ENCODE measurements at regions not wholly inside any gene's neighbourhood (a gene's known extent, or its start where the extent isn't known, plus 50 kb on each side); places are given as distances from the start of the nearest gene placed in this dataset.

GRCh38 chr12:126903027-126903876 lies 1363.7 kb upstream of the TMEM132C start:
- H3K9me3 ChIP-seq, result no peaks in the 10 kb centered on the region
- no peak overlapping the region for H3K4me2 ChIP-seq
- H3K27me3 ChIP-seq, result no peaks in the 10 kb centered on the region
- H4K20me1 ChIP-seq, result no peaks in the 10 kb centered on the region
- H3K36me3 ChIP-seq, result no peaks in the 10 kb centered on the region
- H3K27ac ChIP-seq, result no peak overlapping the region
- TF ChIP-seq Cebpa-rat (IDR thresholded peaks at IDR 0.05), result no peak
- no peak overlapping the region for H3K9ac ChIP-seq
- H3K4me1 ChIP-seq, result peaks cover 10% of the 10 kb centered on the region
- H3K4me3 ChIP-seq, result no peak overlapping the region

- TF ChIP-seq Cebpa-rat (IDR thresholded peaks at IDR 0.05), result no peak
- Histone ChIP-seq H3K27me3 (no peaks in the 10 kb centered on the region), H3K4me2 (no peak overlapping the region), H4K20me1 (no peaks in the 10 kb centered on the region), H3K9ac (no peak overlapping the region), H3K27ac (no peak overlapping the region), H3K4me3 (no peak overlapping the region), H3K4me1 (peaks cover 10% of the 10 kb centered on the region), H3K36me3 (no peaks in the 10 kb centered on the region), H3K9me3 (no peaks in the 10 kb centered on the region)
Measured at GRCh38 chr12:126905752-126906151, 1361.2 kb upstream of the TMEM132C start.

- no peak overlapping the region for H3K4me2 ChIP-seq
- H3K27me3 ChIP-seq, result no peaks in the 10 kb centered on the region
- no peaks in the 10 kb centered on the region for H3K9me3 ChIP-seq
- H3K4me3 ChIP-seq, result no peak overlapping the region
- H3K4me1 ChIP-seq, result no peaks in the 10 kb centered on the region
- H3K36me3 ChIP-seq, result no peaks in the 10 kb centered on the region
- TF ChIP-seq Cebpa-rat (IDR thresholded peaks at IDR 0.05), result no peak
- H3K27ac ChIP-seq, result no peak overlapping the region
- no peak overlapping the region for H3K9ac ChIP-seq
- H4K20me1 ChIP-seq, result no peaks in the 10 kb centered on the region
Measured at GRCh38 chr12:126907900-126908764, 1358.8 kb upstream of the TMEM132C start.

GRCh38 chr12:126908765-126909142 lies 1358.2 kb upstream of the TMEM132C start:
- H3K36me3 ChIP-seq, result no peaks in the 10 kb centered on the region
- H3K9ac ChIP-seq, result no peak overlapping the region
- H3K27me3 ChIP-seq, result no peaks in the 10 kb centered on the region
- no peak for TF ChIP-seq Cebpa-rat (IDR thresholded peaks at IDR 0.05)
- H3K4me1 ChIP-seq, result no peaks in the 10 kb centered on the region
- no peak overlapping the region for H3K4me2 ChIP-seq
- H3K9me3 ChIP-seq, result no peaks in the 10 kb centered on the region
- no peaks in the 10 kb centered on the region for H4K20me1 ChIP-seq
- no peak overlapping the region for H3K4me3 ChIP-seq
- no peak overlapping the region for H3K27ac ChIP-seq

DNA sequence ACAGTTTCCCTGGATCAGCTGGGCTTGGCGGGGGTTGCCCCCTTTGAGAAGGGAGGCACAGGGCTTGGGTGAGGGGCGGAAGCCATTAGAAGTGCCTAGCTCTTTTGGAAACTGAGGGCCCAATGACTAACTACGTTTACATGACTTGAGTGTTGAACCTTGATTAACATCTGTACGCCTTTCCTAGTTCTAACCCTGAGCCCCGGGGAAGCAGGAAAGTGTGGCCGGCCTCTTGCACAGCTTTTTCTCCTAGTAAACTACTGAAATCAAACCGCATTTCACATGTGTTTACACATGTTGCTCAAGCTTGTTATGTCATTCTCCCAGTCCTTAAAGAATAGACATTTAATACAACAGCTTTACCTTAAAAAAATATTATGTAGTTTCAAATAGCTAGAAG lies 1356.4 kb upstream of the TMEM132C start:
- Histone ChIP-seq H3K36me3 (no peaks in the 10 kb centered on the region), H3K27ac (no peak overlapping the region), H3K4me1 (no peaks in the 10 kb centered on the region), H3K9ac (no peak overlapping the region), H3K4me2 (no peak overlapping the region), H4K20me1 (no peaks in the 10 kb centered on the region), H3K4me3 (no peak overlapping the region), H3K27me3 (no peaks in the 10 kb centered on the region), H3K9me3 (no peaks in the 10 kb centered on the region)
- TF ChIP-seq Cebpa-rat (IDR thresholded peaks at IDR 0.05), result no peak

GRCh38 chr12:126912111-126912510 lies 1354.9 kb upstream of the TMEM132C start:
- H3K4me1 ChIP-seq, result no peaks in the 10 kb centered on the region
- H3K27ac ChIP-seq, result no peak overlapping the region
- no peak overlapping the region for H3K9ac ChIP-seq
- no peaks in the 10 kb centered on the region for H3K27me3 ChIP-seq
- H3K9me3 ChIP-seq, result no peaks in the 10 kb centered on the region
- H4K20me1 ChIP-seq, result no peaks in the 10 kb centered on the region
- no peak overlapping the region for H3K4me3 ChIP-seq
- H3K36me3 ChIP-seq, result no peaks in the 10 kb centered on the region
- H3K4me2 ChIP-seq, result no peak overlapping the region
- no peak for TF ChIP-seq Cebpa-rat (IDR thresholded peaks at IDR 0.05)

GRCh38 chr12:126914170-126914793 lies 1352.7 kb upstream of the TMEM132C start:
- no peaks in the 10 kb centered on the region for H3K36me3 ChIP-seq
- no peaks in the 10 kb centered on the region for H4K20me1 ChIP-seq
- no peak overlapping the region for H3K4me2 ChIP-seq
- H3K4me1 ChIP-seq, result no peaks in the 10 kb centered on the region
- H3K9me3 ChIP-seq, result no peaks in the 10 kb centered on the region
- no peaks in the 10 kb centered on the region for H3K27me3 ChIP-seq
- no peak overlapping the region for H3K27ac ChIP-seq
- H3K4me3 ChIP-seq, result no peak overlapping the region
- TF ChIP-seq Cebpa-rat (IDR thresholded peaks at IDR 0.05), result no peak
- H3K9ac ChIP-seq, result no peak overlapping the region

GRCh38 chr12:126915309-126915708 lies 1351.7 kb upstream of the TMEM132C start:
- no peaks in the 10 kb centered on the region for H3K4me1 ChIP-seq

GRCh38 chr12:126926023-126926594 lies 1340.9 kb upstream of the TMEM132C start:
- Histone ChIP-seq H3K27me3 (no peaks in the 10 kb centered on the region), H3K36me3 (no peaks in the 10 kb centered on the region), H4K20me1 (no peaks in the 10 kb centered on the region), H3K27ac (no peak overlapping the region), H3K9me3 (no peaks in the 10 kb centered on the region), H3K4me3 (no peak overlapping the region), H3K4me1 (no peaks in the 10 kb centered on the region), H3K4me2 (no peak overlapping the region), H3K9ac (no peak overlapping the region)
- TF ChIP-seq Cebpa-rat (IDR thresholded peaks at IDR 0.05), result no peak

More at GRCh38 chr12:126915309-126915708, 1351.7 kb upstream of the TMEM132C start:
- Histone ChIP-seq H3K4me3 (no peak overlapping the region), H3K9ac (no peak overlapping the region), H4K20me1 (no peaks in the 10 kb centered on the region), H3K36me3 (no peaks in the 10 kb centered on the region), H3K9me3 (no peaks in the 10 kb centered on the region), H3K27me3 (no peaks in the 10 kb centered on the region), H3K27ac (no peak overlapping the region), H3K4me2 (no peak overlapping the region)
- no peak for TF ChIP-seq Cebpa-rat (IDR thresholded peaks at IDR 0.05)
